ENCODE measurements at regions not wholly inside any gene's neighbourhood (a gene's known extent, or its start where the extent isn't known, plus 50 kb on each side); places are given as distances from the start of the nearest gene placed in this dataset.

GRCh38 chr10:116792817-116793216 lies 50.5 kb upstream of the HSPA12A start:
- DNase-seq = no peak

DNA sequence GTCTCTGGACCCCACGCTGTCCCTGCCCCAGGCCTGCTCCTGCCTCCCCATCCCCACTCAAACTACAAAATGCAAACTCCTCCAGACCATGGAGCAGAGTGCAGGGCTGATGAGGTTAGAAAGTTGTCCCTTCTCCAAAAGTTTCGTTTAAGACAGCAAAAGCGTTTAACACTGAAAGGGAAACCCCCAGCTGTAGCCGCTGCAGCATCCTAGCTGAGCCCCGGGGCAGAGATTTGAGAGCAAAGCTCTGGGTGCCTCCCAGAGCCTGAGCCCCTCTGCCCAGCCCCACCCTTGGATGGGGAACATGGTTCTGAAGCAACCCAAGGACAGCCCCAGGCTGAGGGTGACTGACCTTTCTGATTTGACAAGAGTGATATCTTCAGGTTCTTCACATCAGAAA lies 52.8 kb upstream of the ENO4 start:
- no peak for DNase-seq

- DNase-seq = peak; percentile 83
Observed at GRCh38 chr10:116796910-116797513, 52.3 kb upstream of the ENO4 start.

DNA sequence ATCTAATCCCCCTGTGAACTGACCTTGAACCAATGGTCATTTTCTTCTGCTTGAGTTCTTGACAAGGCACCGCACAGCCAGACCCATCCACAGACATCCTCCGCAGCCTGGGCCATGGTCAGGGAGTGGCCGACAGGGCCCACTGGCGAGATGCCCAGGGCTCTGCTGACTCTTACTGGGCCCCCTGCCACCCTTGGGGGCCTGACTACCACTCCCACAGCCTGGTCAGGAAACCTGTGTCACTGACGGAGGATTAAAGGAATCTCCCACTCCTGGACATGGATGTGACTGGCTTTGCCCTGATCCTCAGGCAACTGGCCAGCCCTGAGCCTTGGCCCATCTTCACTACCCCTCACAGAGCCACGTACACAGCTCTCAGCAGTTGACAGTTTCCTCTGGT lies 50.4 kb upstream of the ENO4 start:
- no peak for DNase-seq

All from OCI-M1 (cell line).